HG02763 (cell line): ENCODE measurements at regions not wholly inside any gene's neighbourhood (a gene's known extent, or its start where the extent isn't known, plus 50 kb on each side); places are given as distances from the start of the nearest gene placed in this dataset.
"Not testable (repeated sequence)": the region's sequence is repeated elsewhere in the genome, so short reads cannot be mapped to it uniquely, and the experiment has no call there.

ENCODE experiments used
- ATAC-seq: cut with Tn5 transposase; IDR thresholded peaks from one replicate; pipeline ENCODE4 v1.9.1; 2021; ENCODE audit warnings: mild to moderate bottlenecking, moderate library complexity; ENCODE audit not compliant: unreplicated experiment

DNA sequence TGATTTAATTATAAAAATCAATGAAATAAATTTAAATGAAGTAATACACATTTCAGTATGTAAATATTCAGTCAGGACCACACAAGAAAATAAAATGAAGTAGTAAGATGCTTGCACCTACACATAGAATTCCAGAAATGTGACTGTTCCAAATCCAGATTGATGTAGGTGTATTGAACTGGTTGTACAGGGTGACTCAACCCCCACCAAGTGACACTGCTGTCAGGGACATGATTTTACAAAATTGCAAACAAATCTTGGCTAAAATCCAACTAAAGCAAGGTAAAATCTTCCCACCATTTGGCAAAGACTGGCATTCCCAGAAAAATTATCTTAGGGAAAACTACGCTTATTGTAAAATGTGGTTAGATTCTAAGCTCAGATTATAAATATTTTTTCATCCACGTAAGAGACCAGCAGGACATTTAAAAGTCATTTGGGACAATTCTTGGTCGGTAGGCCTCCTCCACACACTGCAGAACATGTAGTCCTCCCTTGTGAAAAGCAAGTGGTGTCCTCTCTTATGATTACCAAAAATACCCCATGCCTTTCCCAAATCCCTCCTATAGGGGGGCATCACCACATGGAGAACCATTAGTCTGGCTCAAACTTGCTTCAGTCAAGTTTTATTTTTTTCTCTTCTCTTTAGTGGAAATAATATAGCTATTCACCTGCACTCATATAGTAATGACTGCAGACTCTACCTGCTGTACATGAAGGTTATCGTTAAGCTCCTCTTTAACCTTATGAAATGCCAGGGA, 287.1 kb upstream of the SMIM30 start:
- no peak for ATAC-seq

DNA sequence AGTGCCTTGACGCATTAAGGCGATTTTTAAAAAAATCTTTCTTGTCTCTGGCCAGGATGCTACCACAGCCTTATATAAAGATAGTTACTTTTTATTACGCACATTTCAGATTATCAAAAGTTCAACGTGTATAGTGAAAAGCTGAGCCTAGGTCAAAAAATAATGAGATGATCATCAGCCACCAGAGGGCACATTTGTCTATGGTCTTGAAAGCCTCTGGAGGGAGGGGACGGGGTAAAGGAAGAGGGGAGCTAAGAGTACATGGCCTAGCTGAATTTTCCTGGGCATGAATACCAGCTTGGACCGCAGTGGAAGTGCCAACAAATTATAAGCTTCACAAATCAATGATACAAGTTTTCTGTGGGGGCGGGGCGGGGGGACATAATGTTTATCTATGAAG, 285.9 kb upstream of the SMIM30 start:
- no peak for ATAC-seq

DNA sequence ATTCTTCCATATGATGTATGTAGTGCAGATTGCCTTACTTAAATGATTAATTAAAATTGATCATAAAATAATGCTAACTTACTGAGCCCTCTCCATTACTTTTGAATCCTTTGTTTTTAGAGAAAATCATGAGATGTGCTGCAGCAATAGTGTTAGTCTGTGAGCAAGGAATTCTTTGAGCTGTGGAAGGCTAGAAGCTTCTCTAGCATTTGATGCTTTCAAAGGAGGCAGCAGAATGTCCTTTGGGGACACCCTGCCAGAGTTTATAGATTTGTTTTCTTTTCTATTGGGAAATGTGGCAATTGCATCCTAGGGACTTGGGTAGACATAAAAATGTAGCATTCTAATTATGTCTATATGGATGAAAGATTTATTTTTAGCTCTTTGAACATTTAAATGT, 284.1 kb upstream of the SMIM30 start:
- no peak for ATAC-seq

DNA sequence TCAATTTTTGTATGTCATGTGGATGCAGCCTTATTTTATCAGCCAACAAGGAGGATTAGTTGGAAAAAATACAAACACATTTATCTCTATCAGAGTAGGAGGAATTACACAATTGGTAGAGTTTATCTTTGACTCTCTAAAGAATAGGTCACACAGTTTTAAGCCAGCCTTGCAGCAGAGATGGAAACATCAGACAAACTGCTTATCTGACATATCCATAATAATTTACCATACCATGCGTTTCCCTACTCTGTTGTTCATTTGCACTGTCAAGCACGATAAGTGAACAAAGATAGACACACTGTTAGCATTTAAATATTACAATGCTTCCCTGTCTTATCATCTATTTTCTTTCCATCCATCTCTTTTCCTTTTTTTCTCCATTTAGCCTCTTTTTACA, 283.7 kb upstream of the SMIM30 start:
- ATAC-seq: no peak

DNA sequence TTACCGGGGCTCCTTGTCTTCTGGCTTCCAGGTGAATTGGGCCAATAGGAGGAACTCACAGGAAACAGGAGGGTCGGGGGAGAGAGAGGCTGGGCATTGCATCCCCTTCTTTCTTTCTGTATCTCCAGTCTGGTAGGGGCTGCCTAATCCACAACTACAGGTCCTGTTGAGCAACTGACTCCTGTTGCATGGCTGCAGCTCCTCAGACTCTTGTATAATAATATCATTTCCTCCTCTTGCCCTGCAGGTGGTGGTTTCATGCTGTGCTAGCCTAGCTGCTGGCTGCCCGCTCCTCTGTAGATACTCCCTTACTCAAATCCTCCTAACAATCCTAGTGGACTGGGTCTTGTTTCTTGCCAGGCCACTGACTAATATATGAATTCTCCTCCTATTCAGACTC, 276.5 kb upstream of the SMIM30 start:
- no peak for ATAC-seq

DNA sequence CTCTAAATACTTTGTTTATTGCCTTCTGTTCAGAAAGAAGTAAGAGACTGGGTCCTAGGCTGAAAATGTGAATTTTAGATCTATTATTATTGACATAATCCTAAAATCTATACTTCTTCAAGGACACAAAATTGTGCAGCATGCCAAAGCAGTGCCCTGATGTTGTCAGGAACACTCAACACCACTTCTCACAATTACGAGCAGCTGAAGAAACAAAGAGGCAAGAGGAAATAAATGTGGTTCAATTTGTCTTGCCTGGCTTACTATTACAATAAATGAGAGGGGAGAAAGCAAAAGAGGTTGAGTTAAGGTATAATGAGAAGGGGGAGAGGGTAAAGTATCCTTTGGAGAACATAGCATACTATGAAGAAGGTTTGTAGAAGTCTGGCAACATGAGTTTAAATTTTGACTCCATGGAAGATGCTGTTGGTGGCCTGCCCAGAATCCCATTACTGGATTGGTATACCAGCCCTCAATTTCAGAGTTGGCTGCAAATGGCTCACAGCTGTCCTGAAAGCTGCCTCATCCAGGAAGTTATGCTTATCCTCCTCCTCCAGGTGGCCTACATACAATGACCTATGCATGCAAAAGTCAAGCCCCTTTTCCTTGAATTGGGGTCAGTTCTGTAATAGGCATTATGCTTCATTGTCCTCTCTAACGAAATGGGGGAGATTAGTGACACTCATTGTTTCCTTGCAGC, 274.6 kb upstream of the SMIM30 start:
- no peak for ATAC-seq

DNA sequence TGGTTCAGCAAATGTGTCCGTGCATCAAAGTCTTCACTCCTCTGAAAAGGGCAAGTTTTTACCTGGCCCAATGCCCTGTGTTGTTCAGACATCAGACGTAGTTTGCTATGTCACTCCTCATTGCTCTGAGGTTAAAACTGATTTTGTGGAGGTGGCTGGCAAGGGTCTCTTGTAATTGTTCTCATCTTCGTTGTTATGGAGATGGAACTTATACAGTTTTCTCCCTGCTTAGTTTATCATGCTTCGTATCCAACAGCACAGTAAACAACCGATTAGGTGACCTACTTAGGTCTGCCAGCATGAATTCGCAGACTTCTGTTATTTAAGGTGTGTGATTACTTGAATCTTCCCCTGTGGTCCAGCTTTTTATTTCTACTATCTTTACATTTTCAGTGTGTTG, 274.1 kb upstream of the SMIM30 start:
- no peak for ATAC-seq

DNA sequence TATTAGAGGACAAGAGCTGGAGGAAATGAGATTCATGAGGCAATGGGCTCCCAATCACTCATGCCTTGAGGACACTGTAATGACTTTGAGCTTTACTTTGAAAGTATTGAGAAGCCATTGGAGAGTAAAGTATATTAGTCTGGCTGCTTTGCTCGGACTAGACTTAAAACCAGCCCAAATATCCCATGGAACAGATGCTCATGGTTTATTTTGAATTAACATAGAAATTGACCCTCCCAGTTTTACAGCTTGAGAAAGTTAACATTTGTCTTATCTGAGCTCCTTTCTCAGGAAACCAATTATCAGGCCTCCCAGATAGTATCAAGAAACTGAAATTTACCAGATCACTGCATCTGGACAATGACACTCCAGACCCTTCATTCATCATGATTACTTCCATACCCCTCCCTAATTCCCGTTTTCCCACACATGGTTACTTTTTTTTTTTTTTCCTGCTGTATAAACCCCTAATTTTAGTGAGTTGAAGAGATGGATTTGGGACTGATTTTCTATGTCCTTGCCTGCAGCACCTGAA, 270.8 kb upstream of the SMIM30 start:
- no peak for ATAC-seq

DNA sequence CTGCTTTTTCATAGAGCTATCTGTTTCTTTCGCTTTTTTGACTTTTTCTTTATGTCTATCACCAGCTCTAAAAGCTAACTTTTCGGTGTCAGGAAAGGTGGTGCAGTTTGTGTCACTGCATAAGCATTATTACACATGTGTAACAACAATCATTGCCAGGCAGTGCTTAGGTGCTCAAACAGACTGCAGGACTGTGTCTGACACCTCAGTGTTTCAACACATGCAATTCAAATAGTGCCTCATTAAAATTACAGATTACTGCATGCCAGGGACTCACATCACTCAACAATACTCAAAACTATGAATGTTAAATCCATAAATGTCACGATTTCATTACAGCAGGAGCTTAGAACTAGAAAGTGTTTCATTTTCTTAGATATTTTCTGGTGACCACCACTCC, 265.3 kb upstream of the SMIM30 start:
- ATAC-seq: no peak

DNA sequence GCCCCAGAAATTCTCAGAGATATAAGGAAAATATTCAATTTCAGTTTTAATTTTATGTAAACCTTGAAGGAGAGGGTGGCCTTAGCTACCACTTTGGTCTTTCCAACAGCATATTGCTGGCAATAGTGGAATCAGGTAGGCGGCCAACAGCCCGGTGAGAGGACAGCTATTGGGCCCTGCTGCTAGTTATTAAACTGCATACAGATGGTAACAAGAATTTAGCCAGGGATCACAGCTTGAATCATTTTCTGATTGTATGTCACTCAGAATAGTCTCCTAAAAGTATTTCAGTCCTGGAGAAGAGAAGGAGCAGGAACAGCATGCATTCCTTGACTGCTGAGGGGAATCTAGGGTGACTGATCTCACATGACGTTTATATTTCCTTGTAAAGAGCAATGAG, 261.4 kb upstream of the SMIM30 start:
- ATAC-seq: no peak

DNA sequence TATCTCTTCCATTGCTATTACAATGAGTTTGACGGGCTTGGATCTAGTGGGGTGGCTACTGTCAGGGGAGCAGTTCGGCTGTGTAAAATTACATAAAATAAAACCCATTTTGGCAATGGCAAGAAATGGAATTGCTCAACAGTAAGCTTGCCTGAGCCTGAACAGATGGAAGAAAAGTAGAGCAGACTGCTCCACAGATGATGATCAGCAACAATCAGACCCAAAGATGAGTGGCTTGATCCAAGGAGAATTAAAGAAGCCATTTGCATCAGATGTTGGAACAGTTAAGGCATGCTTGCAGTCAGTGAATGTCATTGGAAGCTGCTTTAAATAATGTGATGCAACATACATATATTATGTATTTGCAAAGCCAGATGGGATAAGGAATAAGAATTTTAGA, 256.6 kb upstream of the SMIM30 start:
- no peak for ATAC-seq

DNA sequence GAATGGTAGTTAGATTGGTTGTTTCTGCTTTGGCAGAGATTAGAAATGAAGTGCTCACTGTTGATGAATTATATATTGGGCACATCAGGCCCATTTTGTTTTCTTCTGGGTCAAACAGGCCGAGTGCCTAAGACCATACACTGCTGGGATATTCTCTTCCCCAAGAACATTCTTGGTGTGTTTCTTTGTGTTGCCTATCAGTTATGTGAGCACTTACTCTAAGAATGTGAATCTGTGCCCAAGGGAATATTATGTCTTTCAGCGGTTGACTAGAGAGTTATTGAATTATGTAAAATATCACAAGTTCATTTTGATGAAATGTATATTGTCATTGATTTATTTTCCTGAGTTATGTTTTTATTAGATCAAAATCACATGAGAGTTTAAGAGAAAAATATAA, 255.5 kb upstream of the SMIM30 start:
- ATAC-seq: no peak

DNA sequence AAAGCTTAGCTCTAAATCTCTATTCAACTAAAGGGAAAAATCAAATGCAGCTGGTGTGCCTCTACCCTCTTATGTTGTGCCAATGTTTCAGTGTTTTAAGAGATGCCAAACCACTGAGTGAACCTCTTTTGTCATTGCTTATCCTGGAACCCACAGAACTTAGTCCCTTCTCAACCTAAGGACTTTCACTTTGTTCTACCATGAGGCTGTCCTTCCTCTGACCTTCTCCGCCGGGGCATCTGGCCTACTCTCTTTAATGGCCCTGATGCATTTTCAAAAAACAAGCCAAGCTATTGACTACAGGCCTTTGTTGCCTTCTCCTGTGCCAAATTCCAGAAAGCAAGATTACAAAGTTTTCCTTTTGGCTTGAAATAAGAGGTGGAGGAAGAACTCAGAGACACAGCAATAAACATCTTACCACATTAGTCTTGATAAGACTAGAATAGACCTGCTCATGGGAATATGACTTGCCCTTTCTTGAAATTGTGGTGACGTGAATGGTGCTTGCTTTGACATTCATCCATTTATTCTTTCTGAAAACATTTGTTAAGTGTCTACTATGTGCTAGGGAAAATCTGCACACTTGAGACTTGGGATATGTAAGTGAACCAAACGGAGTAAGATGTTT, 253.2 kb upstream of the SMIM30 start:
- no peak for ATAC-seq

DNA sequence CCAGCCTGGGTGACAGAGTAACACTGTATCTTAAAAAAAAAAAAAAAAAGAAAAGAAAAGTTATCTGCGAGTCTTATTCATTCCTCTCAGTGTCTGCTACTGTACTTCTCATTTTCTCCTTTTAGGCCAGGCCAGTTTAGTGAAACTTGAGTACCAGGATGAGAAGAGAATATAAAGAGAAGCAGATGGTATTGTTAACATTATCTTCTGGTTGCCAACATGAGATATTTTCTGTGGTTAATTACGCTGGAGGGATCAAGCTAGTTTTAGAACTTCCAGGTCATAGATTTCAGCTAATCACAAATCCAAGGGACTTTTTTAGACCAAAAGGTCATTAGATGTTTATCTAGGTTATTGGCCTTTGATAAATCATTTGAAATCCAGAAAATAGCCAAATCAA, 252.6 kb upstream of the SMIM30 start:
- ATAC-seq: no peak

DNA sequence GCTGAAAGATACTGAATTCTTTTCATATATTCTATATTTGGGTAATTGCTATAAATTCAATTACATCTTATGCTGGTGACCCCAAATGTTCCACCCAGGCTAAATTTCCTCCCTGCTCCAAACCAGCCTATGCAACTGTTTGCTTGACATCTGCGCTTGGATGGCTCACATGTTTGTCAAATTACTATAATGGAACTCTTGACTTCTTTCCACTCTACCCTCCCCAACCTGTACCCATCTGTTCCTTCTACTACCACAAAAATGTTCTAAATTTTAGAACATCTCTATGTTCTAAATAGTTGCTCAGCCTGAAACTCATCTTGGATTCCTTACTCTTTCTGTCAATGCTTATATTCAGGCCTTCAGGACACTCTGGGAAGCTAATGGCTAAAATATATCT, 249.9 kb upstream of the SMIM30 start:
- no peak for ATAC-seq

DNA sequence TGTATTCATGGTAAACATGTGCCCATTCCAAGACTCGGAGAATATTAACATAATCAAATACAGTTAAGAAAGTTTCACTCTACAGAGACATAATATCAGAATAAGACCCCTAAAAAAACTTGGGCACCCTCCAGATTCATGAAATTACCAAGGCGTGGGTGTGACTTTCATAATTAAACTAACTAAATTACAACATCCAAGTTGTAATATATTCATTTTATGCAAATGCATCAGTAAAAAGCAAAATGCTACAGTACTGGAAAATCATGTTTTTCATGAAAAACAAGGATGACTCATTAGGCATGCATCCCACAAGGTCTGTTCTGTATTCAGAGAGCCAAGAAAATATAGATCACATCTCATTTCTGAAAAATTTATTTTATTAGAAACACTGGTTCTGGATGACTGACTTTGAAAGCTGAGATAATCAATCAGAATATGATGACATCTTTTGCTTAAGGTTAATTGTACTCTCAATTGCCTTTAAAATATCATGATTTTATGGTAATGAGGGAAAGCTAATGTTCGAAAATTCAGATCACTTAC, 248.8 kb upstream of the SMIM30 start:
- no peak for ATAC-seq

DNA sequence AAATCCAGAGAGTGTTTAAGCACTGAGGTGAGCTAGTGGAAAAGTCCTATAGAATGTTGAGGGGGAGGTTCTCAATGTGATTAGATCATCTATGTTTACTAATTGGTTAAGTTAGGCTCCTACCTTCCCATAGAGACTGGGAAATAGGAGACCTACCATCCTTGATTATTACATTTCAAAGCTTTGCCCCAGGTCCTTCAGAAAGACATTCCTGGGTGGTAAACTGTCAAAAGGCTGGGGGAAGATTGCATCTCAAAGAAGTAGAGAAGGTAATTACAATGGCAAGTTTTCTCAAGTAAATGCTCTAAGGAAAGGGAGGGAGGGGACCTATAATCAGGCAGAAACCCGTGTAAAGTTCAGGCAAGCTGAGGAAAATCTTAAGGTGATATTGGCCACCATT, 247.8 kb upstream of the SMIM30 start:
- no peak for ATAC-seq

DNA sequence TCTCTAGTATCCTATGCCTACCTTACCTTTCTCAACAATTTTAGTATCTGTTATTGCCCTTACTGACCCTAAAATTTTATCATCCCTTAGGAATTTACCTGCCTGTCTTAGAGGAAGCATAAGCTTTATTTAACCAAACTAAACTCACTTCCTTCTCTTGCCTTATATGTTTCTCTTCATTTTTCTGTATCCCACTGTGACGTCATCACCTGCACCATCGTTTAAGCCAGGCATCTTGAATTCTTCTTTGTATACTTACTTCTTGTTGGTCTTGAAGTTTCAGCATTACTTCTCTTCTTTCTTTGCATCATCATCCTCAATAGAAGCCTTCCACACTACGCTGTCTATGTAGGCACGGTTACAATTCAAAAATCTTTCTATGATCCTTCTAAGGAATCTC, 231.0 kb upstream of the SMIM30 start:
- ATAC-seq: no peak

DNA sequence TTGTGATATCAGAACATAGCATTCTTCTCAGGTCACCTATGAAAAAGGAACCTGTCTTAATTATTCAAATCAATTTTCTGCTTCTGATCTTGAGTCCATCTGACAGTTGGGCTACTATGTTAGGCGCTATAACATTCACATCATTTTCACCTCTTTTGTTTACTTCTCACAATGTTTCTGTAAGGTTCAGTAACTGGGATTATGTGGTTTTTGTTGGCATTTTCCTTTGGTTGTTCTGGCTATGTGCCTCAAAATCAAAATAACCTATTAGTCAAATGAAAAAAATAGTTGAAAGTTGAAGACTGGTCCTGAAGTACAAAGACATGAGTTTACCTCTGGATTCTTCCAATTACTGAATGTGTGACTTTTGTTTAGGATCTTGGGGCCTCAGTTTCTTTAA, 221.3 kb upstream of the SMIM30 start:
- ATAC-seq: no peak

DNA sequence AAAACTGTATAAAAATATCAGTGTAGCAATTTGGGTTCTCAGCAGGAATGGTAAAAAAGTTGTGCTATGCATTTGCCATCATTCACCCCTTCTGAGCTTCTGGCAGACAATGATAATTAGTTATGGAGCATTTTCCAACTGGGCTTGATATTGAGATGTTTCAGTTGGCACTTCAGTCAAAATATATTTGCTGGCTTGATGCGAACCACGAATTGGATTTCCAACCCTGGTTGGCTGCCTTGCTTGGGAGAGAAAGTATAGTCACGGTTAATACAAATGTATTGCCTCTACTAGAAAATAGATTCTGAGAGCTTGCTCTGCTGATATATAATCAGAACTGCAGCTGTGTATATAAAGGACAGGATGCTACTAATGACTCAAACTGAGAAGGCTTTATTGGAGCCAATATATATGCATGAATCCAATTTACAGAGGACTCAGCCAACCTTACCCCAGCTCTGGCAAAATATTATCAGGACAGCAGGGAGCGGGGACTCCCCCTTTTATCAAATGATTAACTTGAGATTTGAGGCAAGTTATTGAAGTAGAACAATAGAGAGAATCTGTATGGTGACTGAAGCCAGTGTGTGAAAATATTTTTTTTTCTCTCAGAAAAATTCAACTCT, 219.8 kb upstream of the SMIM30 start:
- no peak for ATAC-seq

DNA sequence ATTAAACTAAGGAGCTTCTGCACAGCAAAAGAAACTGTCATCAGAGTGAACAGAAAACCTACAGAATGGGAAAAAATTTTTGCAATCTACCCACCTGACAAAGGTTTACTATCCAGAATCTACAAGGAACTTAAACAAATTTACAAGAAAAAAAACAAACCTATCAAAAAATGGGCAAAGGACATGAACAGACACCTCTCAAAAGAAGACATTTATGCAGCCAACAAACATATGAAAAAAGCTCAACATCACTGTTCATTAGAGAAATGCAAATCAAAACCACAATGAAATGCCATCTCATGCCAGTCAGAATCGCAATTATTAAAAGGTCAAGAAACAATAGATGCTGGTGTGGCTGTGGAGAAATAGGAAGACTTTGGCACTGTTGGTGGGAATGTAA, 218.5 kb upstream of the SMIM30 start:
- ATAC-seq: not testable (repeated sequence)
